SK-N-SH treated with all-trans-retinoic acid at 6 μM for 48 hours (cell line): ENCODE measurements at regions not wholly inside any gene's neighbourhood (a gene's known extent, or its start where the extent isn't known, plus 50 kb on each side); places are given as distances from the start of the nearest gene placed in this dataset.

Experiments
- ATAC-seq: fragments of 200-7000 bp; cut with Tn5 transposase; 3 replicates; pipeline ENCODE4 v1.9.1; 2020; ENCODE audit warnings: mild to moderate bottlenecking, moderate library complexity
- ARNTL ChIP-seq: fragments of 450-650 bp; formaldehyde crosslinking; IDR thresholded peaks from 2 replicates; pipeline ENCODE4 v1.5.0; 2020; ENCODE audit warnings: low read depth, mild to moderate bottlenecking, moderate library complexity, borderline replicate concordance
- BACH2 ChIP-seq: fragments of 250-450 bp; sonication (Bioruptor Pico); IDR thresholded peaks from 2 replicates; pipeline ENCODE4 v1.9.0; 2021; ENCODE audit warnings: mild to moderate bottlenecking, borderline replicate concordance
- ESRRG ChIP-seq: fragments of 250-450 bp; sonication (Bioruptor Pico); IDR thresholded peaks from 2 replicates; pipeline ENCODE4 v1.6.1; 2021; ENCODE audit warnings: mild to moderate bottlenecking
- GLIS3 ChIP-seq: fragments of 250-450 bp; sonication (Bioruptor Pico); IDR thresholded peaks from 2 replicates; pipeline ENCODE4 v1.5.0; 2020; ENCODE audit warnings: mild to moderate bottlenecking, moderate library complexity
- OSR1 ChIP-seq: fragments of 250-450 bp; sonication (Bioruptor Pico); IDR thresholded peaks from 2 replicates; pipeline ENCODE4 v1.8.0; 2022; ENCODE audit warnings: moderate library complexity, mild to moderate bottlenecking, inconsistent platforms
- POU6F1 ChIP-seq: fragments of 250-450 bp; sonication (Bioruptor Pico); IDR thresholded peaks from 2 replicates; pipeline ENCODE4 v1.8.0; 2021; ENCODE audit warnings: low read depth, mild to moderate bottlenecking, moderate library complexity, borderline replicate concordance
- PPARA ChIP-seq: fragments of 250-450 bp; sonication (Bioruptor Pico); IDR thresholded peaks from 2 replicates; pipeline ENCODE4 v1.5.0; 2020; ENCODE audit warnings: mild to moderate bottlenecking, borderline replicate concordance
- RARB ChIP-seq: fragments of 250-450 bp; sonication (Bioruptor Pico); IDR thresholded peaks from 2 replicates; pipeline ENCODE4 v1.8.0; 2021; ENCODE audit warnings: mild to moderate bottlenecking, moderate library complexity
- SNAI2 ChIP-seq: fragments of 250-450 bp; sonication (Bioruptor Pico); IDR thresholded peaks from 2 replicates; pipeline ENCODE4 v1.5.0; 2020; ENCODE audit warnings: mild to moderate bottlenecking, moderate library complexity
- TCF4 ChIP-seq: fragments of 250-450 bp; sonication (Bioruptor Pico); IDR thresholded peaks from 2 replicates; pipeline ENCODE4 v1.8.0; 2021; ENCODE audit warnings: mild to moderate bottlenecking, moderate library complexity, borderline replicate concordance
- TOX ChIP-seq: fragments of 250-450 bp; sonication (Bioruptor Pico); IDR thresholded peaks from 2 replicates; pipeline ENCODE4 v1.8.0; 2021; ENCODE audit warnings: mild to moderate bottlenecking, moderate library complexity, borderline replicate concordance
- ZC3H10 ChIP-seq: fragments of 250-450 bp; sonication (Bioruptor Pico); IDR thresholded peaks from 2 replicates; pipeline ENCODE4 v1.5.1; 2021; ENCODE audit warnings: mild to moderate bottlenecking, moderate library complexity
- ZFP30 ChIP-seq: fragments of 450-650 bp; formaldehyde crosslinking; IDR thresholded peaks from 2 replicates; pipeline ENCODE4 v1.5.0; 2022; ENCODE audit warnings: mild to moderate bottlenecking, moderate library complexity
- ZNF565 ChIP-seq: fragments of 450-650 bp; formaldehyde crosslinking; conservative IDR thresholded peaks from 2 replicates; pipeline ENCODE4 v1.5.0; 2020; ENCODE audit warnings: low read depth, mild to moderate bottlenecking, moderate library complexity
- ZNF70 ChIP-seq: fragments of 450-650 bp; formaldehyde crosslinking; IDR thresholded peaks from 2 replicates; pipeline ENCODE4 v1.5.0; 2020; ENCODE audit warnings: mild to moderate bottlenecking, moderate library complexity
- ZNF8 ChIP-seq: fragments of 450-650 bp; formaldehyde crosslinking; IDR thresholded peaks from 2 replicates; pipeline ENCODE4 v1.5.0; 2020; ENCODE audit warnings: mild to moderate bottlenecking, moderate library complexity
- TF ChIP-seq, protein P1 (sequence below): fragments of 250-450 bp; sonication (Bioruptor Pico); IDR thresholded peaks from 2 replicates; pipeline ENCODE4 v1.5.1; 2021; ENCODE audit warnings: mild to moderate bottlenecking, moderate library complexity
- TF ChIP-seq, protein P2 (sequence below): fragments of 250-450 bp; sonication (Bioruptor Pico); IDR thresholded peaks from 2 replicates; pipeline ENCODE4 v1.5.0; 2020; ENCODE audit warnings: mild to moderate bottlenecking, moderate library complexity
- TF ChIP-seq, protein P3 (sequence below): fragments of 250-450 bp; sonication (Bioruptor Pico); IDR thresholded peaks from 2 replicates; pipeline ENCODE4 v1.5.1; 2020; ENCODE audit warnings: low read depth, mild to moderate bottlenecking, moderate library complexity

DNA sequence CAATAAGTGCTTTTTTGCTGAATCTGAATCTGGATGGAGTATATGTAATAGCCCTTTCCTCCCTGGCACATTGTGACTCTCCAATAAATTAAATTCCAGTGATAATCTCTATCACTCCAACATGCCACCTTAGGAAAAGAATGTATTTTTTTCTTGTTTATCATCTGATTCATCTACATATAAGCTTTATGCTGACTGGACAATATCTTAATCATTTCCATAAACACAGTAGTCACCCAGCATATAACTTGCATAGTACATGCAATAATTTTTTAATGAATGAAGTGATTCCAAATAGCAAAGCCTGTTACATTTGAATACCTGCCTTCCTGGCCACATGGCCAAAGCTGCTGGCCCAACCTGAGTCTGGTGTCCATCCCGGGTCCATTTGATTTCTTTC is 477.6 kb upstream of the USP24 start:
- no peak for ATAC-seq
- TF ChIP-seq ESRRG (no peak), ZNF565 (CRISPR knock-in tag) (no peak), ZC3H10 (CRISPR knock-in tag) (no peak), TOX (CRISPR knock-in tag) (no peak), GLIS3 (CRISPR knock-in tag) (no peak), SNAI2 (CRISPR knock-in tag) (no peak), POU6F1 (CRISPR knock-in tag) (no peak), TCF4 (CRISPR knock-in tag) (no peak), RARB (CRISPR knock-in tag) (no peak), PPARA (CRISPR knock-in tag) (no peak), BACH2 (no peak), ZNF70 (no peak), OSR1 (CRISPR knock-in tag) (no peak), ARNTL (CRISPR knock-in tag) (no peak)
- TF ChIP-seq, protein P1, sequence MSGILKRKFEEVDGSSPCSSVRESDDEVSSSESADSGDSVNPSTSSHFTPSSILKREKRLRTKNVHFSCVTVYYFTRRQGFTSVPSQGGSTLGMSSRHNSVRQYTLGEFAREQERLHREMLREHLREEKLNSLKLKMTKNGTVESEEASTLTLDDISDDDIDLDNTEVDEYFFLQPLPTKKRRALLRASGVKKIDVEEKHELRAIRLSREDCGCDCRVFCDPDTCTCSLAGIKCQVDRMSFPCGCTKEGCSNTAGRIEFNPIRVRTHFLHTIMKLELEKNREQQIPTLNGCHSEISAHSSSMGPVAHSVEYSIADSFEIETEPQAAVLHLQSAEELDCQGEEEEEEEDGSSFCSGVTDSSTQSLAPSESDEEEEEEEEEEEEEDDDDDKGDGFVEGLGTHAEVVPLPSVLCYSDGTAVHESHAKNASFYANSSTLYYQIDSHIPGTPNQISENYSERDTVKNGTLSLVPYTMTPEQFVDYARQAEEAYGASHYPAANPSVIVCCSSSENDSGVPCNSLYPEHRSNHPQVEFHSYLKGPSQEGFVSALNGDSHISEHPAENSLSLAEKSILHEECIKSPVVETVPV (CRISPR knock-in tag): no peak
- TF ChIP-seq, protein P2, sequence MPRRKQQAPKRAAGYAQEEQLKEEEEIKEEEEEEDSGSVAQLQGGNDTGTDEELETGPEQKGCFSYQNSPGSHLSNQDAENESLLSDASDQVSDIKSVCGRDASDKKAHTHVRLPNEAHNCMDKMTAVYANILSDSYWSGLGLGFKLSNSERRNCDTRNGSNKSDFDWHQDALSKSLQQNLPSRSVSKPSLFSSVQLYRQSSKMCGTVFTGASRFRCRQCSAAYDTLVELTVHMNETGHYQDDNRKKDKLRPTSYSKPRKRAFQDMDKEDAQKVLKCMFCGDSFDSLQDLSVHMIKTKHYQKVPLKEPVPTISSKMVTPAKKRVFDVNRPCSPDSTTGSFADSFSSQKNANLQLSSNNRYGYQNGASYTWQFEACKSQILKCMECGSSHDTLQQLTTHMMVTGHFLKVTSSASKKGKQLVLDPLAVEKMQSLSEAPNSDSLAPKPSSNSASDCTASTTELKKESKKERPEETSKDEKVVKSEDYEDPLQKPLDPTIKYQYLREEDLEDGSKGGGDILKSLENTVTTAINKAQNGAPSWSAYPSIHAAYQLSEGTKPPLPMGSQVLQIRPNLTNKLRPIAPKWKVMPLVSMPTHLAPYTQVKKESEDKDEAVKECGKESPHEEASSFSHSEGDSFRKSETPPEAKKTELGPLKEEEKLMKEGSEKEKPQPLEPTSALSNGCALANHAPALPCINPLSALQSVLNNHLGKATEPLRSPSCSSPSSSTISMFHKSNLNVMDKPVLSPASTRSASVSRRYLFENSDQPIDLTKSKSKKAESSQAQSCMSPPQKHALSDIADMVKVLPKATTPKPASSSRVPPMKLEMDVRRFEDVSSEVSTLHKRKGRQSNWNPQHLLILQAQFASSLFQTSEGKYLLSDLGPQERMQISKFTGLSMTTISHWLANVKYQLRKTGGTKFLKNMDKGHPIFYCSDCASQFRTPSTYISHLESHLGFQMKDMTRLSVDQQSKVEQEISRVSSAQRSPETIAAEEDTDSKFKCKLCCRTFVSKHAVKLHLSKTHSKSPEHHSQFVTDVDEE (CRISPR knock-in tag): no peak

- TF ChIP-seq TCF4 (CRISPR knock-in tag): no peak
- no peak for TF ChIP-seq SNAI2 (CRISPR knock-in tag)
- TF ChIP-seq PPARA (CRISPR knock-in tag): no peak
- no peak for TF ChIP-seq RARB (CRISPR knock-in tag)
- no peak for TF ChIP-seq ZNF8 (CRISPR knock-in tag)
- TF ChIP-seq ZFP30 (CRISPR knock-in tag): no peak
- no peak for ATAC-seq
Observed at GRCh38 chr1:55690366-55690765, 475.2 kb upstream of the USP24 start.

GRCh38 chr1:55689800-55690199 is 474.6 kb upstream of the USP24 start:
- TF ChIP-seq, protein P1 (CRISPR knock-in tag): no peak
- TF ChIP-seq POU6F1 (CRISPR knock-in tag) (no peak), ZC3H10 (CRISPR knock-in tag) (no peak), SNAI2 (CRISPR knock-in tag) (no peak), ZNF8 (CRISPR knock-in tag) (no peak), PPARA (CRISPR knock-in tag) (no peak), ZNF565 (CRISPR knock-in tag) (no peak), TOX (CRISPR knock-in tag) (no peak), RARB (CRISPR knock-in tag) (no peak), ARNTL (CRISPR knock-in tag) (no peak)
- TF ChIP-seq, protein P3, sequence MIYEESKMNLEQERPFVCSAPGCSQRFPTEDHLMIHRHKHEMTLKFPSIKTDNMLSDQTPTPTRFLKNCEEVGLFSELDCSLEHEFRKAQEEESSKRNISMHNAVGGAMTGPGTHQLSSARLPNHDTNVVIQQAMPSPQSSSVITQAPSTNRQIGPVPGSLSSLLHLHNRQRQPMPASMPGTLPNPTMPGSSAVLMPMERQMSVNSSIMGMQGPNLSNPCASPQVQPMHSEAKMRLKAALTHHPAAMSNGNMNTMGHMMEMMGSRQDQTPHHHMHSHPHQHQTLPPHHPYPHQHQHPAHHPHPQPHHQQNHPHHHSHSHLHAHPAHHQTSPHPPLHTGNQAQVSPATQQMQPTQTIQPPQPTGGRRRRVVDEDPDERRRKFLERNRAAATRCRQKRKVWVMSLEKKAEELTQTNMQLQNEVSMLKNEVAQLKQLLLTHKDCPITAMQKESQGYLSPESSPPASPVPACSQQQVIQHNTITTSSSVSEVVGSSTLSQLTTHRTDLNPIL (CRISPR knock-in tag): no peak
- TF ChIP-seq, protein P2 (CRISPR knock-in tag): no peak
- ATAC-seq: no peak
